ENCODE measurements at regions not wholly inside any gene's neighbourhood (a gene's known extent, or its start where the extent isn't known, plus 50 kb on each side); places are given as distances from the start of the nearest gene placed in this dataset.

GRCh38 chr20:12535770-12536169 is 473.0 kb upstream of the SPTLC3 start:
- no peak for TF ChIP-seq CEBPB (IDR thresholded peaks at IDR 0.05)
- no peak for TF ChIP-seq NFIC (IDR thresholded peaks at IDR 0.05)
- no peak for TF ChIP-seq EP300 (IDR thresholded peaks at IDR 0.05; ENCODE audit: borderline replicate concordance)
- no peak for TF ChIP-seq TAF1 (IDR thresholded peaks at IDR 0.05; ENCODE audit: low read depth)

GRCh38 chr20:12554426-12554825 is 454.3 kb upstream of the SPTLC3 start:
- no peak for TF ChIP-seq CREB1 (IDR thresholded peaks at IDR 0.05; ENCODE audit: low read depth)
- TF ChIP-seq FOXM1 (IDR thresholded peaks at IDR 0.05; ENCODE audit: borderline replicate concordance, low read depth) = no peak
- no peak for TF ChIP-seq RAD21 (IDR thresholded peaks at IDR 0.05; ENCODE audit: low read depth)
- no peak for TF ChIP-seq MAX (IDR thresholded peaks at IDR 0.05)
- no peak for TF ChIP-seq ZBTB7A (IDR thresholded peaks at IDR 0.05; ENCODE audit: low read depth)
- TF ChIP-seq TAF1 (IDR thresholded peaks at IDR 0.05; ENCODE audit: low read depth) = no peak
- TF ChIP-seq TEAD4 (IDR thresholded peaks at IDR 0.05) = no peak
- no peak for TF ChIP-seq YY1 (IDR thresholded peaks at IDR 0.05; ENCODE audit: low read depth)
- TF ChIP-seq CEBPB (IDR thresholded peaks at IDR 0.05) = no peak
- TF ChIP-seq, protein P1, sequence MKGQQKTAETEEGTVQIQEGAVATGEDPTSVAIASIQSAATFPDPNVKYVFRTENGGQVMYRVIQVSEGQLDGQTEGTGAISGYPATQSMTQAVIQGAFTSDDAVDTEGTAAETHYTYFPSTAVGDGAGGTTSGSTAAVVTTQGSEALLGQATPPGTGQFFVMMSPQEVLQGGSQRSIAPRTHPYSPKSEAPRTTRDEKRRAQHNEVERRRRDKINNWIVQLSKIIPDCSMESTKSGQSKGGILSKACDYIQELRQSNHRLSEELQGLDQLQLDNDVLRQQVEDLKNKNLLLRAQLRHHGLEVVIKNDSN (IDR thresholded peaks at IDR 0.05) = no peak
- TF ChIP-seq REST (IDR thresholded peaks at IDR 0.05; ENCODE audit: low read depth) = no peak
- no peak for TF ChIP-seq EP300 (IDR thresholded peaks at IDR 0.05; ENCODE audit: borderline replicate concordance)
- no peak for TF ChIP-seq TCF12 (IDR thresholded peaks at IDR 0.05; ENCODE audit: low read depth)
- no peak for TF ChIP-seq NFIC (IDR thresholded peaks at IDR 0.05)
- TF ChIP-seq EGR1 (IDR thresholded peaks at IDR 0.05) = no peak

GRCh38 chr20:12555369-12555768 is 453.4 kb upstream of the SPTLC3 start:
- TF ChIP-seq CEBPB (IDR thresholded peaks at IDR 0.05) = no peak
- TF ChIP-seq EP300 (IDR thresholded peaks at IDR 0.05; ENCODE audit: borderline replicate concordance) = no peak
- TF ChIP-seq REST (IDR thresholded peaks at IDR 0.05; ENCODE audit: low read depth) = no peak
- TF ChIP-seq, protein P1 (IDR thresholded peaks at IDR 0.05) = no peak
- no peak for TF ChIP-seq TAF1 (IDR thresholded peaks at IDR 0.05; ENCODE audit: low read depth)
- no peak for TF ChIP-seq YY1 (IDR thresholded peaks at IDR 0.05; ENCODE audit: low read depth)
- TF ChIP-seq RAD21 (IDR thresholded peaks at IDR 0.05; ENCODE audit: low read depth) = no peak
- TF ChIP-seq EGR1 (IDR thresholded peaks at IDR 0.05) = no peak
- no peak for TF ChIP-seq TCF12 (IDR thresholded peaks at IDR 0.05; ENCODE audit: low read depth)
- TF ChIP-seq ZBTB7A (IDR thresholded peaks at IDR 0.05; ENCODE audit: low read depth) = no peak
- TF ChIP-seq MAX (IDR thresholded peaks at IDR 0.05) = no peak

GRCh38 chr20:12557224-12557623 is 451.5 kb upstream of the SPTLC3 start:
- TF ChIP-seq CEBPB (IDR thresholded peaks at IDR 0.05) (no peak), CREB1 (IDR thresholded peaks at IDR 0.05; ENCODE audit: low read depth) (no peak), TEAD4 (IDR thresholded peaks at IDR 0.05) (no peak), EP300 (IDR thresholded peaks at IDR 0.05; ENCODE audit: borderline replicate concordance) (no peak), FOXM1 (IDR thresholded peaks at IDR 0.05; ENCODE audit: borderline replicate concordance, low read depth) (no peak), REST (IDR thresholded peaks at IDR 0.05; ENCODE audit: low read depth) (no peak), MAX (IDR thresholded peaks at IDR 0.05) (no peak), TAF1 (IDR thresholded peaks at IDR 0.05; ENCODE audit: low read depth) (no peak), ZBTB7A (IDR thresholded peaks at IDR 0.05; ENCODE audit: low read depth) (no peak), YY1 (IDR thresholded peaks at IDR 0.05; ENCODE audit: low read depth) (no peak), NFIC (IDR thresholded peaks at IDR 0.05) (no peak), TCF12 (IDR thresholded peaks at IDR 0.05; ENCODE audit: low read depth) (no peak), RAD21 (IDR thresholded peaks at IDR 0.05; ENCODE audit: low read depth) (no peak), EGR1 (IDR thresholded peaks at IDR 0.05) (no peak)
- TF ChIP-seq, protein P1 (IDR thresholded peaks at IDR 0.05) = no peak

Data from Ishikawa (cell line).